T-cell (primary cell): ENCODE measurements at regions not wholly inside any gene's neighbourhood (a gene's known extent, or its start where the extent isn't known, plus 50 kb on each side); places are given as distances from the start of the nearest gene placed in this dataset.
"Not testable (repeated sequence)": the region's sequence is repeated elsewhere in the genome, so short reads cannot be mapped to it uniquely, and the experiment has no call there.

Source experiments
- ATAC-seq, 4 experiments: fragments of 200-7000 bp in 3 of 4; fragments of 150-1000 bp in 1 of 4; cut with Tn5 transposase; replicated peaks in 1 of 4; 1 replicate in 3 of 4; 2 replicates in 1 of 4; pipeline ENCODE4 v1.10.0; 2021; ENCODE audit warnings: moderate library complexity in 3 of 4, mild to moderate bottlenecking in 2 of 4, moderate number of reproducible peaks in 1 of 4
- CTCF ChIA-PET, 2 donors: fragments of 300-600 bp; sonication (Branson Sonifier 250); formaldehyde crosslinking; loops; one replicate each; lab custom pipeline; 2022; ENCODE audit warnings: antibody characterized with exemption in 2 of 2; lab: Charles Lee
- POLR2A ChIA-PET, 2 donors: fragments of 300-600 bp; sonication (Branson Sonifier 250); formaldehyde crosslinking; loops; one replicate each; lab custom pipeline; 2022; ENCODE audit warnings: antibody characterized with exemption in 2 of 2; lab: Charles Lee
- DNase-seq, 35 experiments: peaks; one replicate each; pipeline versions ENCODE4 v3.0.0 to v3.0.0-alpha.2; 2013 to 2023
- H3K27ac ChIP-seq: one replicate; pipeline ENCODE4 v1.5.1; 2013; ENCODE audit warnings: low read length
- H3K27me3 ChIP-seq, 2 experiments: replicated peaks in 1 of 2; 1 replicate in 1 of 2; 2 replicates in 1 of 2; pipeline versions ENCODE4 v1.6.1 to v1.7.0; 2013; ENCODE audit warnings: low read length in 1 of 2, mixed read lengths in 1 of 2; ENCODE audit not compliant: control insufficient read depth in 2 of 2, insufficient read depth in 2 of 2; ENCODE audit errors: extremely low read depth in 1 of 2
- H3K36me3 ChIP-seq, 2 donors: 1 replicate in 1 of 2; 2 replicates in 1 of 2; pipeline versions ENCODE4 v1.6.1 to v1.7.0; 2013; ENCODE audit warnings: low read length in 1 of 2; ENCODE audit not compliant: control insufficient read depth in 2 of 2, insufficient read depth in 1 of 2; ENCODE audit errors: extremely low read depth in 1 of 2
- H3K4me1 ChIP-seq, 2 experiments: 1 replicate in 1 of 2; 2 replicates in 1 of 2; pipeline versions ENCODE4 v1.6.1 to v1.7.0; 2013; ENCODE audit warnings: low read length in 2 of 2, mixed read lengths in 1 of 2; ENCODE audit not compliant: insufficient read depth in 2 of 2, control insufficient read depth in 1 of 2; ENCODE audit errors: extremely low read depth in 1 of 2
- H3K4me3 ChIP-seq, 2 donors: 1 replicate in 1 of 2; 2 replicates in 1 of 2; pipeline versions ENCODE4 v1.5.1 to v1.7.0; 2013; ENCODE audit warnings: mild to moderate bottlenecking in 2 of 2, low read length in 1 of 2, moderate library complexity in 1 of 2; ENCODE audit not compliant: control insufficient read depth in 1 of 2; ENCODE audit errors: extremely low read depth in 1 of 2
- H3K9me3 ChIP-seq: 2 replicates; pipeline ENCODE4 v1.7.0; 2013
- H3K27ac Mint-ChIP-seq, 2 donors: one replicate each; pipeline ENCODE4 v1.8.0; 2020 to 2021; ENCODE audit warnings: mild to moderate bottlenecking in 2 of 2, mixed read lengths in 2 of 2
- H3K27me3 Mint-ChIP-seq, 2 donors: one replicate each; pipeline ENCODE4 v1.8.0; 2021 to 2022; ENCODE audit warnings: mixed read lengths in 2 of 2
- H3K36me3 Mint-ChIP-seq: one replicate; pipeline ENCODE4 v1.8.0; 2021; ENCODE audit warnings: mixed read lengths
- H3K4me1 Mint-ChIP-seq, 3 donors: one replicate each; pipeline ENCODE4 v1.8.0; 2020 to 2022; ENCODE audit warnings: mixed read lengths in 3 of 3, mild to moderate bottlenecking in 1 of 3
- H3K4me3 Mint-ChIP-seq, 3 donors: one replicate each; pipeline ENCODE4 v1.8.0; 2020 to 2022; ENCODE audit warnings: mild to moderate bottlenecking in 3 of 3, mixed read lengths in 3 of 3, moderate library complexity in 3 of 3
- H3K9me3 Mint-ChIP-seq, 3 donors: one replicate each; pipeline ENCODE4 v1.8.0; 2020 to 2022; ENCODE audit warnings: mixed read lengths in 3 of 3
- WGBS: methylation state at CpG from one replicate; pipeline ENCODE4 v1.1.5; 2013; ENCODE audit warnings: missing lambda C conversion rate; ENCODE audit not compliant: insufficient coverage; 5-methylcytosine and 5-hydroxymethylcytosine counted together

- ATAC-seq: no peak
- H3K9me3 Mint-ChIP-seq: no peaks in the 10 kb centered on the region
- peaks cover 0 to 13% of the 10 kb centered on the region in 2 experiments for H3K27me3 ChIP-seq
- H3K36me3 Mint-ChIP-seq: no peaks in the 10 kb centered on the region
- H3K9me3 ChIP-seq: no peaks in the 10 kb centered on the region
- no CpG with 5 or more reads among the region's 2 CpGs for WGBS
- no peaks in the 10 kb centered on the region for H3K4me1 ChIP-seq
- ChIA-PET POLR2A (no interaction called here), CTCF (no interaction called here)
- no peak overlapping the region for H3K4me3 ChIP-seq
- H3K36me3 ChIP-seq: no peaks in the 10 kb centered on the region
- no peak for DNase-seq
- peaks cover 17 to 23% of the 10 kb centered on the region in 2 donors for H3K27me3 Mint-ChIP-seq
- H3K27ac Mint-ChIP-seq: no peak overlapping the region
- H3K27ac ChIP-seq: no peak overlapping the region
- H3K4me3 Mint-ChIP-seq: no peak overlapping the region
- no peaks in the 10 kb centered on the region for H3K4me1 Mint-ChIP-seq
Observed at GRCh38 chr11:134939031-134939430, 527.0 kb upstream of the B3GAT1 start.

GRCh38 chr11:134938212-134938611 is 526.2 kb upstream of the B3GAT1 start:
- H3K9me3 Mint-ChIP-seq: no peaks in the 10 kb centered on the region
- ChIA-PET CTCF (no interaction called here), POLR2A (no interaction called here)
- Histone ChIP-seq H3K4me3 (no peak overlapping the region), H3K27me3 (peaks cover 0 to 12% of the 10 kb centered on the region in 2 experiments), H3K9me3 (no peaks in the 10 kb centered on the region), H3K4me1 (no peaks in the 10 kb centered on the region), H3K27ac (no peak overlapping the region), H3K36me3 (no peaks in the 10 kb centered on the region)
- no peak overlapping the region for H3K27ac Mint-ChIP-seq
- DNase-seq (no peak), ATAC-seq (no peak)
- H3K27me3 Mint-ChIP-seq: peaks cover 16 to 26% of the 10 kb centered on the region in 2 donors
- no CpG with 5 or more reads among the region's 1 CpG for WGBS
- no peaks in the 10 kb centered on the region for H3K4me1 Mint-ChIP-seq
- H3K36me3 Mint-ChIP-seq: no peaks in the 10 kb centered on the region
- no peak overlapping the region for H3K4me3 Mint-ChIP-seq

GRCh38 chr11:134937193-134937592 is 525.2 kb upstream of the B3GAT1 start:
- POLR2A ChIA-PET, H3K4me1 ChIP-seq, ATAC-seq, H3K9me3 Mint-ChIP-seq, CTCF ChIA-PET, H3K36me3 ChIP-seq, H3K36me3 Mint-ChIP-seq, H3K4me3 ChIP-seq, DNase-seq, H3K27ac ChIP-seq, H3K27ac Mint-ChIP-seq, H3K9me3 ChIP-seq, H3K4me3 Mint-ChIP-seq, H3K4me1 Mint-ChIP-seq: not testable (repeated sequence)
- H3K27me3 ChIP-seq: peaks cover 0 to 17% of the 10 kb centered on the region in 2 experiments
- peaks cover 21 to 24% of the 10 kb centered on the region in 2 donors for H3K27me3 Mint-ChIP-seq
- 78% methylated on average over 14 of the region's 14 CpGs for WGBS

GRCh38 chr11:134932761-134933160 is 520.7 kb upstream of the B3GAT1 start:
- H3K9me3 Mint-ChIP-seq: peaks cover 0 to 8% (median 0%) of the 10 kb centered on the region in 3 donors
- DNase-seq (no peak), ATAC-seq (no peak)
- no peaks in the 10 kb centered on the region for H3K4me1 Mint-ChIP-seq
- WGBS: 20% methylated on average over 1 of the region's 3 CpGs
- no peak overlapping the region for H3K4me3 Mint-ChIP-seq
- no peaks in the 10 kb centered on the region for H3K36me3 ChIP-seq
- ChIA-PET POLR2A (no interaction called here), CTCF (no interaction called here)
- peaks cover 18 to 24% of the 10 kb centered on the region in 2 donors for H3K27me3 Mint-ChIP-seq
- no peak overlapping the region for H3K27ac Mint-ChIP-seq
- H3K27me3 ChIP-seq: peaks cover 0 to 11% of the 10 kb centered on the region in 2 experiments
- no peaks in the 10 kb centered on the region for H3K4me1 ChIP-seq
- H3K36me3 Mint-ChIP-seq: no peaks in the 10 kb centered on the region
- no peaks in the 10 kb centered on the region for H3K9me3 ChIP-seq
- H3K4me3 ChIP-seq: no peak overlapping the region
- H3K27ac ChIP-seq: no peak overlapping the region

- Mint-ChIP-seq H3K27ac (no peak overlapping the region), H3K4me3 (no peak overlapping the region), H3K36me3 (no peaks in the 10 kb centered on the region), H3K27me3 (peaks cover 17 to 22% of the 10 kb centered on the region in 2 donors), H3K9me3 (peaks cover 0 to 16% (median 0%) of the 10 kb centered on the region in 3 donors), H3K4me1 (no peaks in the 10 kb centered on the region)
- Histone ChIP-seq H3K27me3 (peaks cover 0 to 17% of the 10 kb centered on the region in 2 experiments), H3K27ac (no peak overlapping the region), H3K4me1 (no peaks in the 10 kb centered on the region), H3K4me3 (no peak overlapping the region), H3K36me3 (no peaks in the 10 kb centered on the region), H3K9me3 (no peaks in the 10 kb centered on the region)
- 91% methylated on average over 3 of the region's 3 CpGs for WGBS
- CTCF ChIA-PET: no interaction called here
- no peak for ATAC-seq
- POLR2A ChIA-PET: no interaction called here
- DNase-seq: no peak
Observed at GRCh38 chr11:134925432-134925831, 513.4 kb upstream of the B3GAT1 start.

- no peaks in the 10 kb centered on the region for H3K4me1 Mint-ChIP-seq
- Histone ChIP-seq H3K27me3 (peaks cover 0 to 17% of the 10 kb centered on the region in 2 experiments), H3K27ac (no peak overlapping the region), H3K36me3 (no peaks in the 10 kb centered on the region), H3K9me3 (no peaks in the 10 kb centered on the region), H3K4me1 (no peaks in the 10 kb centered on the region), H3K4me3 (no peak overlapping the region)
- no peak overlapping the region for H3K27ac Mint-ChIP-seq
- peaks cover 0 to 9% (median 0%) of the 10 kb centered on the region in 3 donors for H3K9me3 Mint-ChIP-seq
- no peaks in the 10 kb centered on the region for H3K36me3 Mint-ChIP-seq
- ATAC-seq (no peak), DNase-seq (no peak)
- peaks cover 24 to 35% of the 10 kb centered on the region in 2 donors for H3K27me3 Mint-ChIP-seq
- WGBS: no CpG with 5 or more reads among the region's 7 CpGs
- POLR2A ChIA-PET: no interaction called here
- CTCF ChIA-PET: no interaction called here
- H3K4me3 Mint-ChIP-seq: no peak overlapping the region
Observed at GRCh38 chr11:134923441-134923840, 511.4 kb upstream of the B3GAT1 start.

- Histone ChIP-seq H3K4me3 (no peak overlapping the region), H3K27ac (no peak overlapping the region), H3K4me1 (no peaks in the 10 kb centered on the region), H3K27me3 (peaks cover 0 to 17% of the 10 kb centered on the region in 2 experiments), H3K9me3 (no peaks in the 10 kb centered on the region), H3K36me3 (no peaks in the 10 kb centered on the region)
- ATAC-seq (no peak), DNase-seq (no peak)
- Mint-ChIP-seq H3K36me3 (no peaks in the 10 kb centered on the region), H3K27me3 (peaks cover 24 to 35% of the 10 kb centered on the region in 2 donors), H3K4me1 (no peaks in the 10 kb centered on the region), H3K4me3 (no peak overlapping the region), H3K9me3 (peaks cover 0 to 9% (median 0%) of the 10 kb centered on the region in 3 donors), H3K27ac (no peak overlapping the region)
- ChIA-PET CTCF (no interaction called here), POLR2A (no interaction called here)
- WGBS: no CpG with 5 or more reads among the region's 3 CpGs
Observed at GRCh38 chr11:134921938-134922337, 509.9 kb upstream of the B3GAT1 start.
